ENCODE measurements at regions not wholly inside any gene's neighbourhood (a gene's known extent, or its start where the extent isn't known, plus 50 kb on each side); places are given as distances from the start of the nearest gene placed in this dataset.

DNA sequence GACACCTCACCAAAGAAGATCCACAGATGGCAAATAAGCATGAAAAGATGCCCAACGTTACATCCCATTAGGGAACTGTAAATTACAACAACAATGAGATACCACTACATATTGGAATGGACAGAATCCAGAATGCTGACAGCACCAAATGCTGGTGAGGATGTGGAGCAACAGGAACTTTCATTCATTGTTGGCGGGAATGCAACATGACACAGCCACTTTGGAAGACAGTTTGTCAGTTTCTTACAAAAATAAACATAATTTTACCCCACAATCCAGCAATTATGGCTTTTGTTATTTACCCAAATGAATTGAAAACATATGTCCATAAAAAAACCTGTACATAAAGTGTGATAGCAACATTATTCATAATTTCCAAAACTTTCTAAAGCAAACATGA is 176.8 kb downstream of the C7orf25 start:
- TF ChIP-seq CTCF (IDR thresholded peaks at IDR 0.05; ENCODE audit: extremely low read depth in 1 of 2, insufficient read depth in 1 of 2, low read depth in 1 of 2, low read length in 2 of 2) (no peak), POLR2A (IDR thresholded peaks at IDR 0.05; ENCODE audit: low read depth, low read length) (no peak), MYC (IDR thresholded peaks at IDR 0.05; ENCODE audit: low read depth, low read length) (no peak), POLR2AphosphoS5 (IDR thresholded peaks at IDR 0.05; ENCODE audit: insufficient read depth, low read depth, low read length) (no peak), EZH2 (IDR thresholded peaks at IDR 0.05; ENCODE audit: borderline replicate concordance, low read depth, low read length, severe bottlenecking) (no peak), MAX (IDR thresholded peaks at IDR 0.05; ENCODE audit: insufficient read depth, insufficient read length) (no peak), JUN (IDR thresholded peaks at IDR 0.05; ENCODE audit: borderline replicate concordance, insufficient read depth, insufficient read length, low read depth) (no peak), FOS (IDR thresholded peaks at IDR 0.05; ENCODE audit: borderline replicate concordance, insufficient read depth, low read length) (no peak)
